MM.1S (cell line): ENCODE measurements at regions not wholly inside any gene's neighbourhood (a gene's known extent, or its start where the extent isn't known, plus 50 kb on each side); places are given as distances from the start of the nearest gene placed in this dataset.

ENCODE experiments used
- CTCF ChIP-seq: fragments of 300-600 bp; sonication (generic); IDR thresholded peaks from 2 replicates; pipeline ENCODE4 v1.5.1; 2016; ENCODE audit warnings: antibody characterized with exemption, low read length, mixed read lengths
- EZH2phosphoT487 ChIP-seq: fragments of 300-600 bp; sonication (generic); IDR thresholded peaks from 2 replicates; pipeline ENCODE4 v1.6.1; 2018; ENCODE audit warnings: antibody characterized with exemption, low read length

GRCh38 chr13:105465745-105466144, 1069.7 kb downstream of the EFNB2 start, which contains the start of gene DAOA:
- no peak for TF ChIP-seq CTCF
- TF ChIP-seq EZH2phosphoT487, result no peak
